H9 (cell line): ENCODE measurements at regions not wholly inside any gene's neighbourhood (a gene's known extent, or its start where the extent isn't known, plus 50 kb on each side); places are given as distances from the start of the nearest gene placed in this dataset.

Experiments
- DNase-seq: peaks from one replicate; pipeline ENCODE4 v3.0.0-alpha.2; 2017
- H2AFZ ChIP-seq: one replicate; pipeline ENCODE4 v1.6.1; 2013; ENCODE audit warnings: mild to moderate bottlenecking, low read length, control low read depth, moderate library complexity
- H2AK5ac ChIP-seq: 2 replicates; pipeline ENCODE4 v1.6.1; 2013; ENCODE audit warnings: low read length, control low read depth, mixed read lengths; ENCODE audit not compliant: insufficient read length
- H2BK120ac ChIP-seq: one replicate; pipeline ENCODE4 v1.6.1; 2013; ENCODE audit warnings: low read depth, mild to moderate bottlenecking, low read length, control low read depth, inconsistent platforms; ENCODE audit not compliant: poor library complexity, severe bottlenecking
- H2BK12ac ChIP-seq: 2 replicates; pipeline ENCODE4 v1.6.1; 2013; ENCODE audit warnings: low read length, control low read depth, mixed read lengths, low read depth; ENCODE audit not compliant: insufficient read length
- H2BK15ac ChIP-seq: 2 replicates; pipeline ENCODE4 v1.6.1; 2013; ENCODE audit warnings: low read depth, low read length, control low read depth
- H2BK20ac ChIP-seq: one replicate; pipeline ENCODE4 v1.6.1; 2013; ENCODE audit warnings: low read depth, mild to moderate bottlenecking, low read length, control low read depth, inconsistent platforms; ENCODE audit not compliant: poor library complexity, severe bottlenecking
- H2BK5ac ChIP-seq: 2 replicates; pipeline ENCODE4 v1.6.1; 2013; ENCODE audit warnings: low read length, control low read depth, mixed read lengths; ENCODE audit not compliant: insufficient read length
- H3K14ac ChIP-seq: 2 replicates; pipeline ENCODE4 v1.6.1; 2013; ENCODE audit warnings: low read length, control low read depth; ENCODE audit not compliant: insufficient read depth
- H3K18ac ChIP-seq: 2 replicates; pipeline ENCODE4 v1.6.1; 2013; ENCODE audit warnings: low read depth, mild to moderate bottlenecking, mixed read lengths, low read length, control low read depth; ENCODE audit not compliant: insufficient read length
- H3K23ac ChIP-seq: 2 replicates; pipeline ENCODE4 v1.6.1; 2013; ENCODE audit warnings: low read length, control low read depth, mixed read lengths, low read depth; ENCODE audit not compliant: insufficient read length
- H3K23me2 ChIP-seq: 2 replicates; pipeline ENCODE4 v1.6.1; 2013; ENCODE audit warnings: low read depth, mild to moderate bottlenecking, mixed read lengths, low read length, control low read depth; ENCODE audit not compliant: insufficient read length, poor library complexity, severe bottlenecking
- H3K27ac ChIP-seq: 2 replicates; pipeline ENCODE4 v1.5.1; 2013; ENCODE audit warnings: low read length, control low read depth, mixed read lengths, low read depth; ENCODE audit not compliant: insufficient read length
- H3K27me3 ChIP-seq: 2 replicates; pipeline ENCODE4 v1.6.1; 2013; ENCODE audit warnings: low read length, control low read depth, inconsistent platforms; ENCODE audit not compliant: insufficient read depth
- H3K4ac ChIP-seq: 2 replicates; pipeline ENCODE4 v1.6.1; 2013; ENCODE audit warnings: low read depth, mild to moderate bottlenecking, control low read depth, inconsistent platforms, low read length, moderate library complexity
- H3K4me1 ChIP-seq: 2 replicates; pipeline ENCODE4 v1.6.1; 2013; ENCODE audit warnings: low read length, control low read depth, inconsistent platforms; ENCODE audit not compliant: insufficient read depth
- H3K4me2 ChIP-seq: 2 replicates; pipeline ENCODE4 v1.6.1; 2013; ENCODE audit warnings: low read length, control low read depth, mixed read lengths; ENCODE audit not compliant: insufficient read length, insufficient read depth
- H3K56ac ChIP-seq: 2 replicates; pipeline ENCODE4 v1.6.1; 2013; ENCODE audit warnings: low read depth, mild to moderate bottlenecking, mixed read lengths, low read length, control low read depth; ENCODE audit not compliant: insufficient read length
- H3K79me1 ChIP-seq: 2 replicates; pipeline ENCODE4 v1.6.1; 2013; ENCODE audit warnings: low read depth, mild to moderate bottlenecking, moderate library complexity, low read length, control low read depth, inconsistent platforms; ENCODE audit not compliant: insufficient read depth, poor library complexity, severe bottlenecking
- H3K79me2 ChIP-seq: 2 replicates; pipeline ENCODE4 v1.6.1; 2013; ENCODE audit warnings: low read length, control low read depth, inconsistent platforms; ENCODE audit not compliant: insufficient read depth
- H3K9ac ChIP-seq: 2 replicates; pipeline ENCODE4 v1.6.1; 2013; ENCODE audit warnings: low read length, control low read depth, mixed read lengths; ENCODE audit not compliant: insufficient read length; ENCODE audit errors: extremely low read depth
- H3K9me3 ChIP-seq: one replicate; pipeline ENCODE4 v1.6.1; 2013; ENCODE audit warnings: low read depth, low read length, inconsistent platforms; ENCODE audit not compliant: control insufficient read depth
- H3T11ph ChIP-seq: one replicate; pipeline ENCODE4 v1.6.1; 2013; ENCODE audit warnings: mild to moderate bottlenecking, low read length, control low read depth, inconsistent platforms
- H4K20me1 ChIP-seq: one replicate; pipeline ENCODE4 v1.6.1; 2013; ENCODE audit not compliant: control insufficient read depth, insufficient read length, insufficient read depth
- H4K5ac ChIP-seq: 2 replicates; pipeline ENCODE4 v1.6.1; 2013; ENCODE audit warnings: low read depth, mild to moderate bottlenecking, mixed read lengths, low read length, control low read depth; ENCODE audit not compliant: insufficient read length
- H4K8ac ChIP-seq: replicated peaks from 2 replicates; pipeline ENCODE4 v1.6.1; 2013; ENCODE audit warnings: low read length, control low read depth, mixed read lengths, low read depth; ENCODE audit not compliant: insufficient read length
- H4K91ac ChIP-seq: 2 replicates; pipeline ENCODE4 v1.6.1; 2013; ENCODE audit warnings: low read depth, mild to moderate bottlenecking, moderate library complexity, mixed read lengths, low read length, control low read depth; ENCODE audit not compliant: insufficient read length
- H3K27ac Mint-ChIP-seq, 3 experiments: 2 replicates in 2 of 3; 3 replicates in 1 of 3; pipeline ENCODE4 v1.8.0; 2020 to 2021; ENCODE audit warnings: mixed read lengths in 3 of 3, mild to moderate bottlenecking in 1 of 3, moderate library complexity in 1 of 3
- H3K27me3 Mint-ChIP-seq: 2 replicates; pipeline ENCODE4 v1.8.0; 2021; ENCODE audit warnings: low read depth, mild to moderate bottlenecking, moderate library complexity, mixed read lengths
- H3K36me3 Mint-ChIP-seq, 3 experiments: 2 replicates in 2 of 3; 3 replicates in 1 of 3; pipeline ENCODE4 v1.8.0; 2020 to 2021; ENCODE audit warnings: low read depth in 3 of 3, mixed read lengths in 3 of 3; ENCODE audit not compliant: insufficient read depth in 1 of 3
- H3K4me1 Mint-ChIP-seq, 2 experiments: 2 replicates each; pipeline ENCODE4 v1.8.0; 2020; ENCODE audit warnings: mixed read lengths in 2 of 2
- H3K4me3 Mint-ChIP-seq, 2 experiments: 2 replicates in 1 of 2; 3 replicates in 1 of 2; pipeline ENCODE4 v1.8.0; 2020 to 2021; ENCODE audit warnings: mild to moderate bottlenecking in 2 of 2, mixed read lengths in 2 of 2, moderate library complexity in 1 of 2
- H3K9me3 Mint-ChIP-seq, 2 experiments: 2 replicates in 1 of 2; 3 replicates in 1 of 2; pipeline ENCODE4 v1.8.0; 2020; ENCODE audit warnings: mild to moderate bottlenecking in 2 of 2, mixed read lengths in 2 of 2, moderate library complexity in 1 of 2
- CTCF ChIP-seq: fragments of 200-600 bp; sonication (generic); conservative IDR thresholded peaks from 3 replicates; pipeline ENCODE4 v1.8.0; 2021; ENCODE audit warnings: antibody characterized with exemption, mild to moderate bottlenecking
- WGBS: extraction: QIAGEN DNeasy Blood & Tissue Kit; methylation state at CpG from one replicate; pipeline ENCODE4 v1.1.7; 2013; ENCODE audit warnings: missing lambda C conversion rate, low lambda C conversion rate, mixed read lengths; ENCODE audit not compliant: insufficient read length; ENCODE audit errors: extremely low coverage; 5-methylcytosine and 5-hydroxymethylcytosine counted together

- Histone ChIP-seq H3K56ac (no peak overlapping the region), H3K9ac (no peak overlapping the region), H2BK15ac (no peak overlapping the region), H2AK5ac (no peak overlapping the region), H3K27ac (no peak overlapping the region), H3K79me2 (no peaks in the 10 kb centered on the region), H3K18ac (no peak overlapping the region), H3K27me3 (no peaks in the 10 kb centered on the region), H4K91ac (no peak overlapping the region), H3K4me1 (peaks cover 9% of the 10 kb centered on the region; the same call in 1 of the 2 replicates), H2BK20ac (no peak overlapping the region), H2BK12ac (no peak overlapping the region), H4K5ac (no peak overlapping the region), H3K14ac (no peak overlapping the region), H4K8ac (no peak overlapping the region), H3T11ph (no peak overlapping the region), H4K20me1 (no peaks in the 10 kb centered on the region), H2BK120ac (no peak overlapping the region), H3K23me2 (no peaks in the 10 kb centered on the region), H2AFZ (no peak overlapping the region), H3K23ac (no peak overlapping the region), H2BK5ac (no peak overlapping the region), H3K4me2 (no peak overlapping the region), H3K79me1 (no peaks in the 10 kb centered on the region), H3K9me3 (no peaks in the 10 kb centered on the region), H3K4ac (no peak overlapping the region)
- Mint-ChIP-seq H3K27ac (peak overlapping the region in 1 of 3 experiments; percentile 18; a peak in 1 of 7 replicates), H3K27me3 (no peaks in the 10 kb centered on the region), H3K4me3 (no peak overlapping the region), H3K36me3 (peaks cover 0 to 3% (median 2%) of the 10 kb centered on the region in 3 experiments; a peak in 6 of 7 replicates), H3K4me1 (peaks cover 17 to 29% of the 10 kb centered on the region in 2 experiments), H3K9me3 (peaks cover 2 to 6% of the 10 kb centered on the region in 2 experiments; a peak in 4 of 5 replicates)
- DNase-seq: no peak
- WGBS: no CpG with 5 or more reads among the region's 1 CpG
- TF ChIP-seq CTCF: no peak
Measured at GRCh38 chr13:38514575-38514974, 164.9 kb downstream of the UFM1 start.
